Activated CD8-positive, alpha-beta T cell treated with anti-CD3 and anti-CD28 coated beads for 36 hours (primary cell): ENCODE measurements at regions not wholly inside any gene's neighbourhood (a gene's known extent, or its start where the extent isn't known, plus 50 kb on each side); places are given as distances from the start of the nearest gene placed in this dataset.
"Not testable (repeated sequence)": the region's sequence is repeated elsewhere in the genome, so short reads cannot be mapped to it uniquely, and the experiment has no call there.

Experiments used
- ATAC-seq: fragments of 200-7000 bp; cut with Tn5 transposase; one replicate; pipeline ENCODE4 v1.10.0; 2021; ENCODE audit warnings: mild to moderate bottlenecking, moderate library complexity
- CTCF ChIA-PET: fragments of 350-600 bp; sonication (Branson Sonifier 250); formaldehyde crosslinking; loops from one replicate; lab custom pipeline; 2021; ENCODE audit warnings: antibody characterized with exemption; lab: Charles Lee
- POLR2A ChIA-PET: fragments of 350-600 bp; sonication (Branson Sonifier 250); formaldehyde crosslinking; loops from one replicate; lab custom pipeline; 2021; ENCODE audit warnings: antibody characterized with exemption; lab: Charles Lee
- DNase-seq: peaks from one replicate; pipeline ENCODE4 v3.0.0-alpha.2; 2020
- H3K27ac Mint-ChIP-seq: one replicate; pipeline ENCODE4 v1.8.0; 2021; ENCODE audit warnings: mild to moderate bottlenecking, mixed read lengths
- H3K27me3 Mint-ChIP-seq: one replicate; pipeline ENCODE4 v1.8.0; 2021; ENCODE audit warnings: mixed read lengths
- H3K36me3 Mint-ChIP-seq: one replicate; pipeline ENCODE4 v1.8.0; 2021; ENCODE audit warnings: low read depth, mixed read lengths
- H3K4me1 Mint-ChIP-seq: one replicate; pipeline ENCODE4 v1.8.0; 2021; ENCODE audit warnings: low read depth, mixed read lengths
- H3K4me3 Mint-ChIP-seq: one replicate; pipeline ENCODE4 v1.8.0; 2021; ENCODE audit warnings: mild to moderate bottlenecking, moderate library complexity, mixed read lengths
- H3K9me3 Mint-ChIP-seq: one replicate; pipeline ENCODE4 v1.8.0; 2021; ENCODE audit warnings: mixed read lengths
- CTCF ChIP-seq: fragments of 200-600 bp; IDR thresholded peaks from one replicate; pipeline ENCODE4 v1.8.0; 2022; ENCODE audit warnings: antibody characterized with exemption, mild to moderate bottlenecking
- intact Hi-C: fragments of 100-400 bp; cut with micrococcal nuclease; formaldehyde crosslinking; loops from one replicate; pipeline ENCODE4 v1.10.0; 2022

GRCh38 chr3:170680593-170680992 is 94.7 kb upstream of the SLC7A14 start:
- no peak for TF ChIP-seq CTCF
- no peak overlapping the region for H3K27ac Mint-ChIP-seq
- DNase-seq, result no peak
- no peaks in the 10 kb centered on the region for H3K4me1 Mint-ChIP-seq
- H3K9me3 Mint-ChIP-seq, result no peaks in the 10 kb centered on the region
- no peaks in the 10 kb centered on the region for H3K36me3 Mint-ChIP-seq
- H3K27me3 Mint-ChIP-seq, result peaks cover 4% of the 10 kb centered on the region
- CTCF ChIA-PET, result interaction anchor here (0.9 kb wide), 1 partner anchor 267 kb away, joined by 3 read pairs; no protein-coding TSS in a partner anchor
- POLR2A ChIA-PET, result interaction anchor here (0.5 kb wide), 1 partner anchor 449 kb away, joined by 7 read pairs; no protein-coding TSS in a partner anchor
- no peak overlapping the region for H3K4me3 Mint-ChIP-seq
- no peak for ATAC-seq
- intact Hi-C loops, result no loop called here

GRCh38 chr3:170679190-170679589 is 93.3 kb upstream of the SLC7A14 start:
- ChIA-PET CTCF (interaction anchor here (1.0 kb wide), 1 partner anchor 11 kb away, joined by 3 read pairs; no protein-coding TSS in a partner anchor), POLR2A (no interaction called here)
- Mint-ChIP-seq H3K9me3 (no peaks in the 10 kb centered on the region), H3K4me1 (no peaks in the 10 kb centered on the region), H3K27me3 (peaks cover 4% of the 10 kb centered on the region), H3K4me3 (no peak overlapping the region), H3K27ac (no peak overlapping the region), H3K36me3 (no peaks in the 10 kb centered on the region)
- intact Hi-C loops, result no loop called here
- DNase-seq (no peak), ATAC-seq (no peak)
- TF ChIP-seq CTCF, result no peak

- no peaks in the 10 kb centered on the region for H3K4me1 Mint-ChIP-seq
- DNase-seq (no peak), ATAC-seq (no peak)
- ChIA-PET POLR2A (no interaction called here), CTCF (interaction anchor here (0.7 kb wide), 2 partner anchors 257 to 898 kb away, joined by 3 read pairs; no protein-coding TSS in a partner anchor)
- peaks cover 10% of the 10 kb centered on the region for H3K27me3 Mint-ChIP-seq
- no peak overlapping the region for H3K4me3 Mint-ChIP-seq
- intact Hi-C loops, result no loop called here
- no peaks in the 10 kb centered on the region for H3K36me3 Mint-ChIP-seq
- no peaks in the 10 kb centered on the region for H3K9me3 Mint-ChIP-seq
- no peak overlapping the region for H3K27ac Mint-ChIP-seq
- TF ChIP-seq CTCF, result no peak
Observed at GRCh38 chr3:170670504-170670903, 84.6 kb upstream of the SLC7A14 start.

- intact Hi-C loops, POLR2A ChIA-PET, CTCF ChIA-PET, ATAC-seq, H3K9me3 Mint-ChIP-seq, H3K27ac Mint-ChIP-seq, H3K4me1 Mint-ChIP-seq, DNase-seq, H3K4me3 Mint-ChIP-seq, H3K27me3 Mint-ChIP-seq, H3K36me3 Mint-ChIP-seq: not testable (repeated sequence)
Observed at GRCh38 chr3:170662986-170663385, 77.1 kb upstream of the SLC7A14 start.

- DNase-seq (no peak), ATAC-seq (no peak)
- TF ChIP-seq CTCF, result no peak
- ChIA-PET POLR2A (no interaction called here), CTCF (no interaction called here)
- intact Hi-C loops, result no loop called here
- Mint-ChIP-seq H3K36me3 (no peaks in the 10 kb centered on the region), H3K27me3 (peaks cover 3% of the 10 kb centered on the region), H3K27ac (no peak overlapping the region), H3K9me3 (no peaks in the 10 kb centered on the region), H3K4me1 (no peaks in the 10 kb centered on the region), H3K4me3 (no peak overlapping the region)
Observed at GRCh38 chr3:170660139-170660538, 74.3 kb upstream of the SLC7A14 start.
